NCI-H187 (cell line): ENCODE measurements at regions not wholly inside any gene's neighbourhood (a gene's known extent, or its start where the extent isn't known, plus 50 kb on each side); places are given as distances from the start of the nearest gene placed in this dataset.

ENCODE experiments used
- DNase-seq, 2 experiments: peaks; one replicate each; lab custom pipeline; 2025; lab: John Stamatoyannopoulos, UW

GRCh38 chr3:68467465-68467864 lies 464.9 kb downstream of the TAFA4 start:
- no peak for DNase-seq

GRCh38 chr3:68458581-68458980 lies 473.8 kb downstream of the TAFA4 start:
- no peak for DNase-seq

- DNase-seq: no peak
These were observed 483.6 kb downstream of the TAFA4 start for GRCh38 chr3:68448510-68449383.

- no peak for DNase-seq
These were observed 484.5 kb downstream of the TAFA4 start for GRCh38 chr3:68447885-68448284.

- no peak for DNase-seq
These were observed 491.3 kb downstream of the TAFA4 start for GRCh38 chr3:68441054-68441453.

- DNase-seq: no peak
These were observed 495.5 kb downstream of the TAFA4 start for GRCh38 chr3:68436619-68437401.

GRCh38 chr3:68428495-68428894 lies 503.9 kb downstream of the TAFA4 start:
- no peak for DNase-seq

GRCh38 chr3:68424796-68425460 lies 507.4 kb downstream of the TAFA4 start:
- DNase-seq: no peak

- DNase-seq: no peak
These were observed 523.7 kb downstream of the TAFA4 start for GRCh38 chr3:68408626-68409025.

- no peak for DNase-seq
These were observed 528.6 kb downstream of the TAFA4 start for GRCh38 chr3:68403741-68404140.

- no peak for DNase-seq
These were observed 530.0 kb downstream of the TAFA4 start for GRCh38 chr3:68402235-68402918.

GRCh38 chr3:68378631-68379030 lies 553.7 kb downstream of the TAFA4 start:
- no peak for DNase-seq

GRCh38 chr3:68373727-68374126 lies 558.6 kb downstream of the TAFA4 start:
- DNase-seq: no peak

GRCh38 chr3:68363796-68364195 lies 568.6 kb downstream of the TAFA4 start:
- no peak for DNase-seq

- DNase-seq: no peak
These were observed 571.9 kb downstream of the TAFA4 start for GRCh38 chr3:68360492-68360891.

GRCh38 chr3:68345781-68346180 lies 586.6 kb downstream of the TAFA4 start:
- DNase-seq: no peak

GRCh38 chr3:68342426-68342825 lies 589.9 kb downstream of the TAFA4 start:
- no peak for DNase-seq

GRCh38 chr3:68336042-68336441 lies 596.3 kb downstream of the TAFA4 start:
- DNase-seq: no peak

- no peak for DNase-seq
These were observed 597.9 kb downstream of the TAFA4 start for GRCh38 chr3:68334367-68334986.

GRCh38 chr3:68328049-68328448 lies 604.3 kb downstream of the TAFA4 start:
- DNase-seq: no peak

- DNase-seq: no peak
These were observed 616.4 kb downstream of the TAFA4 start for GRCh38 chr3:68315964-68316363.

GRCh38 chr3:68315546-68315945 lies 616.8 kb downstream of the TAFA4 start:
- DNase-seq: no peak
